Loucy (cell line): ENCODE measurements at regions not wholly inside any gene's neighbourhood (a gene's known extent, or its start where the extent isn't known, plus 50 kb on each side); places are given as distances from the start of the nearest gene placed in this dataset.
"Not testable (repeated sequence)": the region's sequence is repeated elsewhere in the genome, so short reads cannot be mapped to it uniquely, and the experiment has no call there.

Source experiments
- H2AFZ ChIP-seq: fragments of 200-600 bp; sonication (generic); 2 replicates; pipeline ENCODE4 v1.6.0; 2016; ENCODE audit warnings: antibody characterized with exemption, mild to moderate bottlenecking, low read length, moderate library complexity
- H3F3A ChIP-seq: fragments of 200-600 bp; 2 replicates; pipeline ENCODE4 v1.6.0; 2016; ENCODE audit warnings: antibody characterized with exemption, low read depth, mild to moderate bottlenecking
- H3K27me3 ChIP-seq: fragments of 200-600 bp; sonication (generic); 2 replicates; pipeline ENCODE4 v1.6.1; 2014; ENCODE audit warnings: low read length, mild to moderate bottlenecking; ENCODE audit not compliant: insufficient read depth, poor library complexity, severe bottlenecking
- H3K36me3 ChIP-seq: fragments of 200-600 bp; sonication (generic); 2 replicates; pipeline ENCODE4 v1.6.1; 2016; ENCODE audit warnings: low read length; ENCODE audit not compliant: insufficient read depth
- H3K4me1 ChIP-seq: fragments of 200-600 bp; sonication (generic); 2 replicates; pipeline ENCODE4 v1.5.1; 2014; ENCODE audit warnings: low read length, mild to moderate bottlenecking; ENCODE audit not compliant: insufficient read depth, poor library complexity, severe bottlenecking
- H3K4me2 ChIP-seq: fragments of 200-600 bp; sonication (generic); 2 replicates; pipeline ENCODE4 v1.6.0; 2014; ENCODE audit warnings: antibody characterized with exemption, low read length, low read depth, mild to moderate bottlenecking; ENCODE audit not compliant: poor library complexity, severe bottlenecking
- H3K4me3 ChIP-seq: fragments of 200-600 bp; sonication (generic); 2 replicates; pipeline ENCODE4 v1.5.1; 2014; ENCODE audit warnings: low read length, mild to moderate bottlenecking, mixed read lengths; ENCODE audit not compliant: poor library complexity, severe bottlenecking
- H3K79me2 ChIP-seq: fragments of 200-600 bp; sonication (generic); 2 replicates; pipeline ENCODE4 v1.6.1; 2014; ENCODE audit warnings: low read length; ENCODE audit not compliant: insufficient read depth
- H3K9ac ChIP-seq: fragments of 200-600 bp; sonication (generic); 2 replicates; pipeline ENCODE4 v1.6.0; 2014; ENCODE audit warnings: mild to moderate bottlenecking, low read depth, low read length, moderate library complexity; ENCODE audit not compliant: poor library complexity, severe bottlenecking
- H3K9me2 ChIP-seq: fragments of 200-600 bp; sonication (generic); replicated peaks from 2 replicates; pipeline ENCODE4 v1.6.1; 2016; ENCODE audit warnings: low read depth, low read length, mixed read lengths
- H3K9me3 ChIP-seq: fragments of 200-600 bp; sonication (generic); 2 replicates; pipeline ENCODE4 v1.6.1; 2014; ENCODE audit warnings: mild to moderate bottlenecking, antibody characterized with exemption, low read length, low read depth; ENCODE audit not compliant: insufficient read depth
- H4K20me1 ChIP-seq: fragments of 200-600 bp; sonication (generic); 2 replicates; pipeline ENCODE4 v1.6.0; 2014; ENCODE audit warnings: antibody characterized with exemption, low read length, mild to moderate bottlenecking; ENCODE audit not compliant: insufficient read depth, poor library complexity, severe bottlenecking
- EZH2phosphoT487 ChIP-seq: fragments of 200-600 bp; IDR thresholded peaks from 2 replicates; pipeline ENCODE4 v1.6.1; 2018; ENCODE audit warnings: antibody characterized with exemption, mild to moderate bottlenecking, moderate library complexity, borderline replicate concordance
- TF ChIP-seq, protein P1 (sequence below): fragments of 200-600 bp; sonication (generic); conservative IDR thresholded peaks from 2 replicates; pipeline ENCODE4 v1.5.1; 2014; ENCODE audit warnings: mild to moderate bottlenecking, antibody characterized with exemption, low read length

DNA sequence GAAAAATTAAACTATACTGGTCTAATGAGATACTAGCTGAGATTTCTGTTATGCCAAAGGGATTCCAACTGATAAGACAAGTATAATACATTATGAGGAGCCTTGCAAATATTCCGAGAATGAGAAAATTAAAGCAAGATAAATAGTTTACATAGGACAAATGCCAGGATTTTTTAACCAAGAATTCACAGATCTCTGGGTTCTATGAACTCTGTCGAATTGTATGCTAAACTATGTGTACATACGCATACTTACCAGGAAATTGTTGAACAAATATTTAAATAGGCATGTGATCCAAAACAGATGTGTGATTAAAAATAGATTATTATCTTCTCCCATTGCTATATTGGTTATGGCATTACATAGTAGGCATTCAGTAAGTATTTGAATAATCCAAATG is 616.6 kb downstream of the GABRG2 start:
- no peak overlapping the region for H2AFZ ChIP-seq
- H3K9me2 ChIP-seq: no peaks in the 10 kb centered on the region
- no peak overlapping the region for H3K9ac ChIP-seq
- H3K79me2 ChIP-seq: no peaks in the 10 kb centered on the region
- H3K27me3 ChIP-seq: no peaks in the 10 kb centered on the region
- H3K4me3 ChIP-seq: no peak overlapping the region
- no peaks in the 10 kb centered on the region for H3F3A ChIP-seq
- H3K4me1 ChIP-seq: no peaks in the 10 kb centered on the region
- H3K36me3 ChIP-seq: no peaks in the 10 kb centered on the region
- H4K20me1 ChIP-seq: no peaks in the 10 kb centered on the region
- TF ChIP-seq, protein P1, sequence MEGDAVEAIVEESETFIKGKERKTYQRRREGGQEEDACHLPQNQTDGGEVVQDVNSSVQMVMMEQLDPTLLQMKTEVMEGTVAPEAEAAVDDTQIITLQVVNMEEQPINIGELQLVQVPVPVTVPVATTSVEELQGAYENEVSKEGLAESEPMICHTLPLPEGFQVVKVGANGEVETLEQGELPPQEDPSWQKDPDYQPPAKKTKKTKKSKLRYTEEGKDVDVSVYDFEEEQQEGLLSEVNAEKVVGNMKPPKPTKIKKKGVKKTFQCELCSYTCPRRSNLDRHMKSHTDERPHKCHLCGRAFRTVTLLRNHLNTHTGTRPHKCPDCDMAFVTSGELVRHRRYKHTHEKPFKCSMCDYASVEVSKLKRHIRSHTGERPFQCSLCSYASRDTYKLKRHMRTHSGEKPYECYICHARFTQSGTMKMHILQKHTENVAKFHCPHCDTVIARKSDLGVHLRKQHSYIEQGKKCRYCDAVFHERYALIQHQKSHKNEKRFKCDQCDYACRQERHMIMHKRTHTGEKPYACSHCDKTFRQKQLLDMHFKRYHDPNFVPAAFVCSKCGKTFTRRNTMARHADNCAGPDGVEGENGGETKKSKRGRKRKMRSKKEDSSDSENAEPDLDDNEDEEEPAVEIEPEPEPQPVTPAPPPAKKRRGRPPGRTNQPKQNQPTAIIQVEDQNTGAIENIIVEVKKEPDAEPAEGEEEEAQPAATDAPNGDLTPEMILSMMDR: no peak
- TF ChIP-seq EZH2phosphoT487: no peak
- H3K9me3 ChIP-seq: no peaks in the 10 kb centered on the region
- no peak overlapping the region for H3K4me2 ChIP-seq

DNA sequence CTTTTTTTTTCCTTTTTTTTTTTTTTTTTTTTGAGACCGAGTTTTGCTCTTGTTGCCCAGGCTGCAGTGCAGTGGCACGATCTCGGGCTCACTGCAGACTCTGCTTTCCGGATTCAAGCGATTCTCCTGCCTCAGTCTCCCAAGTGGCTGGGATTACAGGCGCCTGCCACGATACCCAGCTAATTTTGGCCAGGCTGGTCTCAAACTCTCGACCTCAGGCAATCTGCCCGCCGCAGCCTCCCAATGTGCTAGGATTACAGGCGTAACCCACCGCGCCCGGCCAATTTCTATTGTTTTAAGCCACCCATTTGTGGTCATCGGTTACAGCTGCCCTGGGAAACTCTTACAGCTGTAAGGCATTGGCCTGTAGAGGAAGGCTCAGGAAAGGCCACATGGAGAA is 617.7 kb downstream of the GABRG2 start:
- TF ChIP-seq EZH2phosphoT487: no peak
- TF ChIP-seq, protein P1: no peak
- Histone ChIP-seq H3K9me3 (no peaks in the 10 kb centered on the region), H3K4me3 (no peak overlapping the region), H3F3A (no peaks in the 10 kb centered on the region), H4K20me1 (no peaks in the 10 kb centered on the region), H3K9ac (no peak overlapping the region), H2AFZ (no peak overlapping the region), H3K27me3 (no peaks in the 10 kb centered on the region), H3K4me2 (no peak overlapping the region), H3K9me2 (no peaks in the 10 kb centered on the region), H3K36me3 (no peaks in the 10 kb centered on the region), H3K79me2 (no peaks in the 10 kb centered on the region), H3K4me1 (no peaks in the 10 kb centered on the region)

DNA sequence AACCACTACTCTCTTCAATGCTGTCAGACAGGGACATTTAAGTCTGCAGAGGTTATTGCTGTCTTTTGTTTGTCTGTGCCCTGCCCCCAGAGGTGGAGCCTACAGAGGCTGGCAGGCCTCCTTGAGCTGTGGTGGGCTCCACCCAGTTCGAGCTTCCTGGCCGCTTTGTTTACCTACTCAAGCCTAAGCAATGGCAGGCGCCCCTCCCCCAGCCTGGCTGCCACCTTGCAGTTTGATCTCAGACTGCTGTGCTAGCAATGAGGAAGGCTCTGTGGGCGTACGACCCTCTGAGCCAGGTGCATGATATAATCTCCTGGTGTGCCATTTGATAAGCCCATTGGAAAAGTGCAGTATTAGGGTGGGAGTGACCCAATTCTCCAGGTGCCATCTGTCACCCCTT is 628.7 kb downstream of the GABRG2 start:
- not testable (repeated sequence) for H3K9me2 ChIP-seq, H3K4me2 ChIP-seq, H4K20me1 ChIP-seq, H3K9ac ChIP-seq, H2AFZ ChIP-seq, H3K4me1 ChIP-seq, H3F3A ChIP-seq, H3K27me3 ChIP-seq, H3K79me2 ChIP-seq, H3K4me3 ChIP-seq, H3K36me3 ChIP-seq, H3K9me3 ChIP-seq

DNA sequence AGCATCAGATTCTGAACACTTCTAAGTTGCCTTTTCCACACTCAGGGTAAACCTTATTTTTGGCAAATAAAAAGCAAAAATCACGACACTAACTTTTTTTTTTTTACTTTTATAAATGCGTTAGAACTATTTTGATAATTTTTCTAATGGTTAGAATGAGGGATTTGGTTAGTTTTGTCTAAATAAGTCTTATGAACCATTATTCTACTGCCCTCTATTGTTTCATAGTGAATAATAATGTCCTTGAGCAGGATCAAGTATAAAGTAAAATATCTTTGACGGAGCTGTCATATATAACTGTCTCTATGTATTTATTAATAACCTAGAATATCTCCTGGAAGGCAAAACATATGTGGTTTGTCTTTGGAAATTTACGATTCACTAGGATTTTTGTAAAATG is 631.8 kb downstream of the GABRG2 start:
- Histone ChIP-seq H3K9me2 (no peaks in the 10 kb centered on the region), H3K4me3 (no peak overlapping the region), H3K27me3 (no peaks in the 10 kb centered on the region), H3K9me3 (no peaks in the 10 kb centered on the region), H3F3A (no peaks in the 10 kb centered on the region), H3K9ac (no peak overlapping the region), H3K4me1 (no peaks in the 10 kb centered on the region), H3K79me2 (no peaks in the 10 kb centered on the region), H3K36me3 (no peaks in the 10 kb centered on the region), H2AFZ (no peak overlapping the region), H3K4me2 (no peak overlapping the region), H4K20me1 (no peaks in the 10 kb centered on the region)
- TF ChIP-seq, protein P1: no peak
- no peak for TF ChIP-seq EZH2phosphoT487
